Activated T-helper 17 cell treated with anti-CD3 and anti-CD28 coated beads, Interleukin-2, amount 50 U/mL, for 72 hours (primary cell): ENCODE measurements at regions not wholly inside any gene's neighbourhood (a gene's known extent, or its start where the extent isn't known, plus 50 kb on each side); places are given as distances from the start of the nearest gene placed in this dataset.

Experiments
- ATAC-seq: fragments of 150-1000 bp; cut with Tn5 transposase; replicated peaks from 2 replicates; pipeline ENCODE4 v1.10.0; 2021; ENCODE audit warnings: mild to moderate bottlenecking, moderate library complexity
- H3K27ac Mint-ChIP-seq: one replicate; pipeline ENCODE4 v1.8.0; 2022; ENCODE audit warnings: mixed read lengths
- H3K27me3 Mint-ChIP-seq: one replicate; pipeline ENCODE4 v1.8.0; 2022; ENCODE audit warnings: mixed read lengths
- H3K36me3 Mint-ChIP-seq: one replicate; pipeline ENCODE4 v1.8.0; 2022; ENCODE audit warnings: low read depth, mild to moderate bottlenecking, mixed read lengths
- H3K4me1 Mint-ChIP-seq: one replicate; pipeline ENCODE4 v1.8.0; 2022; ENCODE audit warnings: mixed read lengths
- H3K4me3 Mint-ChIP-seq: one replicate; pipeline ENCODE4 v1.8.0; 2022; ENCODE audit warnings: mild to moderate bottlenecking, mixed read lengths
- H3K9me3 Mint-ChIP-seq: one replicate; pipeline ENCODE4 v1.8.0; 2022; ENCODE audit warnings: mixed read lengths

DNA sequence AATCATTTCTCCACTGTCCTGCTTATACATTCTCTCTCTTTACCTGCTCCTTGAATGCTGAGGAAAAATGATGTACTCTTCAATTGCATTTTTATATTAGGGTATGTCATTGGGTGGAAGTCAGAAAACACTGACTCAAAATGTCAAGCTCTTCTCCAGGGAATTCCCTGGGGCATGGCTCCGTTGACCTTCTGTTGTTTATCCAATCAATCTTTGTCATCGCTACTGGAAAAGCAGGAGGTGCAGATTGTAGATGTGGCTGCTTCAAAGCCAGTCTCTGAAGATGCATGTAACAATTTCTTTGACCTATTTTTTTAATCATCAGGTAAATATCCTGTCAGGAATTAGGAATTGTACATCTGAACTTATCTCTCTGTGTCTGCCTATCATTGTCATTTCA is 63.9 kb upstream of the TENT5A start:
- H3K36me3 Mint-ChIP-seq, result no peaks in the 10 kb centered on the region
- no peak overlapping the region for H3K4me3 Mint-ChIP-seq
- H3K27ac Mint-ChIP-seq, result no peak overlapping the region
- H3K9me3 Mint-ChIP-seq, result no peaks in the 10 kb centered on the region
- peaks cover 14% of the 10 kb centered on the region for H3K27me3 Mint-ChIP-seq
- no peaks in the 10 kb centered on the region for H3K4me1 Mint-ChIP-seq
- no peak for ATAC-seq

GRCh38 chr6:81814370-81815076 is 62.0 kb upstream of the TENT5A start:
- no peak overlapping the region for H3K4me3 Mint-ChIP-seq
- no peaks in the 10 kb centered on the region for H3K4me1 Mint-ChIP-seq
- no peaks in the 10 kb centered on the region for H3K36me3 Mint-ChIP-seq
- no peak for ATAC-seq
- H3K27me3 Mint-ChIP-seq, result peaks cover 21% of the 10 kb centered on the region
- no peak overlapping the region for H3K27ac Mint-ChIP-seq
- no peaks in the 10 kb centered on the region for H3K9me3 Mint-ChIP-seq

GRCh38 chr6:81813305-81813704 is 60.8 kb upstream of the TENT5A start:
- no peaks in the 10 kb centered on the region for H3K9me3 Mint-ChIP-seq
- H3K36me3 Mint-ChIP-seq, result no peaks in the 10 kb centered on the region
- H3K4me3 Mint-ChIP-seq, result no peak overlapping the region
- peaks cover 21% of the 10 kb centered on the region for H3K27me3 Mint-ChIP-seq
- no peak for ATAC-seq
- H3K27ac Mint-ChIP-seq, result no peak overlapping the region
- no peaks in the 10 kb centered on the region for H3K4me1 Mint-ChIP-seq

DNA sequence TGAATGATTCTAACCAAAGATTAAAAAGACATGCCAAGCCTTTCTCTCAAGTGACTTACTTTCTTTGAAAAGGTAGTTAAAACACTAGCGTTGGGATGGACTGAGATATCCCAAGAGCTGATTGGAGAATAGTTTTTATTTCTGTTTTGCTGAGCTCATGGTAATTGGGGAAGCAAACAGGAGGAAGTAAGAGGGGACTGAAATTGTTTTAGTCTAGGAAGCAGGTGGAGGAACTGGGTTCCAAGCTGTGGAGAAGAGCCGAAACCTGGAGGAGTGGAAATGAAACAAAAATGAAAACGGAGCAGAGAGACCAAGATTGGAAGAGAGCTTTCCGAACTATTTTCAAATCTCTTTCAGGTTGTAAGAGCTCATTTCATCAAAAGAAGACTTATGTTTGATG is 59.9 kb upstream of the TENT5A start:
- peaks cover 15% of the 10 kb centered on the region for H3K27me3 Mint-ChIP-seq
- no peaks in the 10 kb centered on the region for H3K9me3 Mint-ChIP-seq
- no peaks in the 10 kb centered on the region for H3K36me3 Mint-ChIP-seq
- H3K4me1 Mint-ChIP-seq, result no peaks in the 10 kb centered on the region
- no peak overlapping the region for H3K27ac Mint-ChIP-seq
- no peak for ATAC-seq
- H3K4me3 Mint-ChIP-seq, result no peak overlapping the region

DNA sequence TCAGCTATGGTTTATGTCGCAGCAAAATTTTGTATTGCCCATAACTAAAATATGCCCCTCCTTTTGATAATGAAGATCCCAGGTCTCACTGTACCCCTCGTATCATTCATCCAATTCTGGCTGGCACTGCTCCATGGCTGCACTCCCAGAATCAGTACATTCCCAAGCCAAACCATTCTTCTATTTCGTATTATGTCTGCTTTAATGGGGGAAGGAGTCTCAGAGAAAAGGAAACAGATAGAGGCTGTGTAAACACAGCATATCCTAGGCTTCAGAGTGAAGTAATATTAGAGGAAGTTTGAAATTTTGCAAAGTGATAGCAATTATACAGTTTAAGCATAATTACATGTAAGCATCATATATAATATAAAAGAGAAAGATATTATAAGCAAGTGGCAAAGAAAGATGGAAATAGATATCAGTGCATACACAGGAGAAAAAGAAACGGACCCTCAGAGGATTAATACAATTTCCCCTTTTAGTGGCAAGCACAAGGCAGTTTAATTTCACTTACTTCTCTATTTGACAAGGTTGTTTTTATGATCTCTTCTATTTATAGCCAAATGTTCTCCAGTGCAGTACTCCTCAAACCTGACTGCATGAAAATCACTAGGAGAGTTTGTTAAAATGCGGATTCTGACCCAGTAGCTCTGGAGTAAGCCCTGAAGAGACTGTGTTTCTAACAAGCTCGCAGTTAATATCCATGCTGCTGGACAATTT is 56.5 kb upstream of the TENT5A start:
- Mint-ChIP-seq H3K36me3 (no peaks in the 10 kb centered on the region), H3K27ac (no peak overlapping the region), H3K27me3 (peaks cover 15% of the 10 kb centered on the region), H3K4me3 (no peak overlapping the region), H3K4me1 (no peaks in the 10 kb centered on the region), H3K9me3 (no peaks in the 10 kb centered on the region)
- ATAC-seq, result no peak

DNA sequence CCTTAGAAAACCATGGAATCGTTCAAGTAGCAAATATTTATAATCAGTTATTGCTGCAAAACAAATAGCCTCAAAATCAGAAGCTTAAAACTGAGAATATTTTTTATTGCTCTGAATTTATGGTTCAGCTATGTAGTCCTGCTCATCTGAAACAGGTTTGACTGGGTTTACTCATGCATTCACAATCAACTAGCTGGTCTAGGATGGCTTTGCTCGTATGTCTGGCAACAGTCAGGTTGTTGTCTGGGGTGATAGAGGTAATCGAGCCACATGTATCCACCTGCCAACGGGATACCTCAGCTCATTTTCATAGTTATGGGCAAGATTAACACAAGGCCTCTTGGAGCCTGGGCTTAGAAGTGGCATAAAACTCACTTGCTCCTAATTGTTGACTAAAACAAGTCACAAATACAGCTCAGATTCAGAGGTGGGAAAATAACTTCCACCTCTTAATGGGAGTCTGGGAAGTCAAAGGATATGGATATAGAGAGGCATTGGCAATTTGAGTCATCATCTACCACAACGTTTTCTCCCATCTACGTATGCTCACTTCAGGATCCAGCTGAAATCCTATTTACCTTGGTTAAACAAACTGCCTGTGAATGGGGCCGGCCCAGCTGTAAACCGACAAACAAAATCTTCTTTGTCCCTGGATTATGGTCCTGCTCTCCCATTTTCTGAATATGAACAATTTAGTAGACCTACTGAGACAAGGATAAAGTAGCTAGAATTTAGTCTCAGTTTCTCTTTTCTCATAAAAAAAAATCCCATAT is 54.5 kb upstream of the TENT5A start:
- no peak overlapping the region for H3K27ac Mint-ChIP-seq
- no peak overlapping the region for H3K4me3 Mint-ChIP-seq
- H3K27me3 Mint-ChIP-seq, result peaks cover 14% of the 10 kb centered on the region
- no peaks in the 10 kb centered on the region for H3K36me3 Mint-ChIP-seq
- H3K4me1 Mint-ChIP-seq, result no peaks in the 10 kb centered on the region
- H3K9me3 Mint-ChIP-seq, result no peaks in the 10 kb centered on the region
- ATAC-seq, result no peak

- no peak for ATAC-seq
Observed at GRCh38 chr6:81802356-81802755, 49.9 kb upstream of the TENT5A start.

More at GRCh38 chr6:81802356-81802755, 49.9 kb upstream of the TENT5A start:
- Mint-ChIP-seq H3K4me1 (no peaks in the 10 kb centered on the region), H3K36me3 (no peaks in the 10 kb centered on the region), H3K4me3 (no peak overlapping the region), H3K9me3 (no peaks in the 10 kb centered on the region), H3K27me3 (peaks cover 6% of the 10 kb centered on the region), H3K27ac (no peak overlapping the region)
